GM19240 (cell line): ENCODE measurements at regions not wholly inside any gene's neighbourhood (a gene's known extent, or its start where the extent isn't known, plus 50 kb on each side); places are given as distances from the start of the nearest gene placed in this dataset.
"Not testable (repeated sequence)": the region's sequence is repeated elsewhere in the genome, so short reads cannot be mapped to it uniquely, and the experiment has no call there.

ENCODE experiments used
- DNase-seq: peaks from one replicate; pipeline ENCODE4 v3.0.0; 2011; ENCODE audit warnings: low spot score; ENCODE audit not compliant: insufficient read length

- no peak for DNase-seq
These were observed 164.0 kb upstream of the PZP start for GRCh38 chr12:9372202-9372601.

GRCh38 chr12:9367828-9368227 lies 159.6 kb upstream of the PZP start:
- DNase-seq: no peak

- DNase-seq: no peak
These were observed 159.0 kb upstream of the PZP start for GRCh38 chr12:9367201-9367600.

- DNase-seq: no peak
These were observed 157.1 kb upstream of the PZP start for GRCh38 chr12:9365296-9365695.

- peak; percentile 12 for DNase-seq
These were observed 156.3 kb upstream of the PZP start for GRCh38 chr12:9364224-9365176.

- no peak for DNase-seq
These were observed 154.9 kb upstream of the PZP start for GRCh38 chr12:9363145-9363544.

- peak; percentile 24 for DNase-seq
These were observed 153.7 kb upstream of the PZP start for GRCh38 chr12:9361879-9362326.

GRCh38 chr12:9354009-9354754 lies 146.0 kb upstream of the PZP start:
- not testable (repeated sequence) for DNase-seq

- DNase-seq: no peak
These were observed 142.9 kb upstream of the PZP start for GRCh38 chr12:9351136-9351535.

GRCh38 chr12:9349888-9350885 lies 142.0 kb upstream of the PZP start:
- no peak for DNase-seq

- no peak for DNase-seq
These were observed 140.8 kb upstream of the PZP start for GRCh38 chr12:9348906-9349518.

- no peak for DNase-seq
These were observed 139.3 kb upstream of the PZP start for GRCh38 chr12:9347328-9348127.

GRCh38 chr12:9346866-9347327 lies 138.7 kb upstream of the PZP start:
- DNase-seq: no peak

GRCh38 chr12:9345171-9345570 lies 137.0 kb upstream of the PZP start:
- no peak for DNase-seq

GRCh38 chr12:9344541-9344940 lies 136.3 kb upstream of the PZP start:
- no peak for DNase-seq

- DNase-seq: no peak
These were observed 135.5 kb upstream of the PZP start for GRCh38 chr12:9343731-9344130.

GRCh38 chr12:9342614-9343353 lies 134.6 kb upstream of the PZP start:
- no peak for DNase-seq

GRCh38 chr12:9341260-9341585 lies 133.0 kb upstream of the PZP start:
- no peak for DNase-seq
